ENCODE measurements at regions not wholly inside any gene's neighbourhood (a gene's known extent, or its start where the extent isn't known, plus 50 kb on each side); places are given as distances from the start of the nearest gene placed in this dataset.
A peak's percentile ranks its signal among the peaks of the same experiment; 100 is the strongest.

- Mint-ChIP-seq H3K4me3 (no peak overlapping the region), H3K27ac (no peak overlapping the region), H3K36me3 (ENCODE audit: low read depth) (no peaks in the 10 kb centered on the region), H3K4me1 (peaks cover 22% of the 10 kb centered on the region), H3K27me3 (ENCODE audit: insufficient read depth) (peaks cover 17% of the 10 kb centered on the region), H3K9me3 (no peaks in the 10 kb centered on the region)
- 69 to 82% methylated on average over 4 of the region's 4 CpGs for WGBS, 2 experiments (ENCODE audit: insufficient coverage in 1 of 2, insufficient read length in 1 of 2)
- no peak for DNase-seq
- Histone ChIP-seq H3K9ac (ENCODE audit: extremely low read depth, low read length, poor library complexity, severe bottlenecking) (no peak overlapping the region), H3K27me3 (ENCODE audit: control insufficient read depth, insufficient read depth, low read length, poor library complexity, severe bottlenecking) (no peaks in the 10 kb centered on the region), H3K4me3 (ENCODE audit: low read length) (no peak overlapping the region), H3K9me3 (ENCODE audit: control insufficient read depth, low read length) (no peaks in the 10 kb centered on the region), H3K36me3 (ENCODE audit: control insufficient read depth, insufficient read depth, low read length) (no peaks in the 10 kb centered on the region), H3K4me1 (ENCODE audit: control insufficient read depth, insufficient read depth, low read length) (peaks cover 3% of the 10 kb centered on the region), H3K27ac (ENCODE audit: low read depth, low read length) (no peak overlapping the region)
- TF ChIP-seq CTCF (conservative IDR thresholded peaks at IDR 0.05), result no peak
Observed at GRCh38 chr18:39843546-39843945, 2111.5 kb upstream of the PIK3C3 start.

- H3K4me1 ChIP-seq (ENCODE audit: control insufficient read depth, insufficient read depth, low read length), result peaks cover 3% of the 10 kb centered on the region
- no peak overlapping the region for H3K4me3 ChIP-seq (ENCODE audit: low read length)
- no peaks in the 10 kb centered on the region for H3K36me3 ChIP-seq (ENCODE audit: control insufficient read depth, insufficient read depth, low read length)
- H3K27ac ChIP-seq (ENCODE audit: low read depth, low read length), result peak overlapping the region; percentile 62
- H3K4me3 Mint-ChIP-seq, result peak overlapping the region; percentile 71
- TF ChIP-seq CTCF (conservative IDR thresholded peaks at IDR 0.05), result no peak
- whole genome bisulfite sequencing, 2 experiments (ENCODE audit: insufficient coverage in 1 of 2, insufficient read length in 1 of 2), result 25 to 29% methylated on average over 5 to 9 of the region's 9 CpGs
- no peaks in the 10 kb centered on the region for H3K36me3 Mint-ChIP-seq (ENCODE audit: low read depth)
- no peak overlapping the region for H3K27ac Mint-ChIP-seq
- H3K4me1 Mint-ChIP-seq, result peaks cover 22% of the 10 kb centered on the region
- no peaks in the 10 kb centered on the region for H3K27me3 ChIP-seq (ENCODE audit: control insufficient read depth, insufficient read depth, low read length, poor library complexity, severe bottlenecking)
- H3K9me3 Mint-ChIP-seq, result no peaks in the 10 kb centered on the region
- DNase-seq, result no peak
- no peaks in the 10 kb centered on the region for H3K9me3 ChIP-seq (ENCODE audit: control insufficient read depth, low read length)
- no peak overlapping the region for H3K9ac ChIP-seq (ENCODE audit: extremely low read depth, low read length, poor library complexity, severe bottlenecking)
- H3K27me3 Mint-ChIP-seq (ENCODE audit: insufficient read depth), result peaks cover 17% of the 10 kb centered on the region
Observed at GRCh38 chr18:39842366-39842914, 2112.6 kb upstream of the PIK3C3 start.

DNA sequence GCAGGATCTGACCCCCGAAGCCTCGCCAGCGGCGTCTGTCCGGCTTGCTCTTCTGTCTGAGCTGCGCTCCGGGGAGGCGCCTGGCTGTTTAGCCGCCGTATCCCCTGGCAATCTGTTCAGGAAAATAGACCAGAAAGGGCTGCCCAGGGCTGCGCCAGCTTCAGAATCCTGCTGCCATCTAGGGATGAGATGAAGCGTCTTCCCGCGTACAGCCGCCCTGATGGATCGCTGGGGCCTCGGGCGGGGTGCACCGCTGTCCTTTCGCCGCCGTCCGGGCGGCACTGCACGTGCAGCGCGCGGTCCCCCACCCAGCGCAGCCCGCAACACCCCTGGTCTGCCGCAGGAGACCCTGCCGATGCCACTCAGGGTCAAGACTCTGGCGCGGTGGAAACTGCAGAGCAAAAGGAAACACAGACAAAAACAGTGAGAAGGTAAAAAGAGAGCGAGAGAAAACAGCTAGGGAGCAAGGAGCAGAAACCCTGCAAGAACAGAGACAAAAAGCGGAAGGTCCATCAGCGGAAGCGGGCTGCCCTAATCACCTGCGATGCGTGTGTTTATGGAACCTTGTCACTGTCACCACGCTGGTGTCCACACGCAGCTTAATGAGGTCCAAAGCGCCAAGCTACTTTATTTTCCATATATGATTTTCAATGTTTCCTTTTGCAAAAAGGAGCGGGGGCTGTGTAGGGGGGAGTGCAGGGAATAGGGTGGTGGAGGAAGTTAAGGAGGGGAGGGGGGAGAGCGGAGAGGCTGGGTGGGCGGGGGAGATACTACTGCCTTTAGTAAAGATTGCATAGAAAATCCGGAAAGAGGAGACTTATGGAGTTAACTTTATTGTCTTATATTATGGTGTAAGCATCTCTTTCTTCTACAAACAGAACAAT lies 2113.3 kb upstream of the PIK3C3 start:
- DNase-seq, result peak; percentile 89
- peaks cover 22% of the 10 kb centered on the region for H3K4me1 Mint-ChIP-seq
- no peaks in the 10 kb centered on the region for H3K36me3 Mint-ChIP-seq (ENCODE audit: low read depth)
- TF ChIP-seq CTCF (conservative IDR thresholded peaks at IDR 0.05), result peak; percentile 70
- H3K27ac Mint-ChIP-seq, result peak overlapping the region; percentile 69
- H3K27me3 Mint-ChIP-seq (ENCODE audit: insufficient read depth), result peaks cover 17% of the 10 kb centered on the region
- Histone ChIP-seq H3K27ac (ENCODE audit: low read depth, low read length) (peak overlapping the region; percentile 90), H3K4me3 (ENCODE audit: low read length) (peak overlapping the region; percentile 79), H3K9me3 (ENCODE audit: control insufficient read depth, low read length) (no peaks in the 10 kb centered on the region), H3K9ac (ENCODE audit: extremely low read depth, low read length, poor library complexity, severe bottlenecking) (peak overlapping the region; percentile 16), H3K36me3 (ENCODE audit: control insufficient read depth, insufficient read depth, low read length) (no peaks in the 10 kb centered on the region), H3K27me3 (ENCODE audit: control insufficient read depth, insufficient read depth, low read length, poor library complexity, severe bottlenecking) (no peaks in the 10 kb centered on the region), H3K4me1 (ENCODE audit: control insufficient read depth, insufficient read depth, low read length) (peaks cover 3% of the 10 kb centered on the region)
- peak overlapping the region; percentile 71 for H3K4me3 Mint-ChIP-seq
- WGBS, 2 experiments (ENCODE audit: insufficient coverage in 1 of 2, insufficient read length in 1 of 2), result 4 to 5% methylated on average over 23 to 44 of the region's 47 CpGs
- no peaks in the 10 kb centered on the region for H3K9me3 Mint-ChIP-seq

Measured in endodermal cell (in vitro differentiated cells).